Head of caudate nucleus (tissue), 42 donors: ENCODE measurements at regions not wholly inside any gene's neighbourhood (a gene's known extent, or its start where the extent isn't known, plus 50 kb on each side); places are given as distances from the start of the nearest gene placed in this dataset.
"Not testable (repeated sequence)": the region's sequence is repeated elsewhere in the genome, so short reads cannot be mapped to it uniquely, and the experiment has no call there.

Source experiments
- DNase-seq, 42 donors: peaks; one replicate each; pipeline versions ENCODE4 v3.0.0 to v3.0.0-alpha.2; 2020 to 2021; ENCODE audit warnings: mixed read lengths in 7 of 42
- intact Hi-C: fragments of 100-400 bp; cut with DNase I; formaldehyde crosslinking; loops from one replicate; pipeline ENCODE4 v1.15.0; 2022

DNA sequence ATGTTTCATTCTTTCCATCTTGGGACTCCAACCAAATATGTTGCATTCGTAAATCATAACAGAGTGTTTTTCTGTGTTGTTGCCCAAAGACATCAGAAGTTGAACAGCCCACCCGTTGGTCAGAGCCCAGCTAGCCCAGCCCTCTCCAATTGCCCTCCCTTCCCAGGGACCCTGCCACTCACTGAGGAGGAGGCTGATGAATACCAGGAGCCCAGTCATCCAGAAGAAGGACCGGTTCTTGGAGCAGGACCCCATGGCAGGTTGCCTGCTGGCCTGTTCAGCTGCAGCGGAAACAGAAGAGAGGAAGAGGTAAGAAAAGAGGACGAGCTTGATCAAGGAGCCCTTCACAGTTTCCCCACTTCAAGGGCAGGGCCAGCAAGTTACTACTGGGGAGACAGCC, 172.2 kb upstream of the ETV3 start:
- intact Hi-C loops = no loop called here
- DNase-seq = no peak

DNA sequence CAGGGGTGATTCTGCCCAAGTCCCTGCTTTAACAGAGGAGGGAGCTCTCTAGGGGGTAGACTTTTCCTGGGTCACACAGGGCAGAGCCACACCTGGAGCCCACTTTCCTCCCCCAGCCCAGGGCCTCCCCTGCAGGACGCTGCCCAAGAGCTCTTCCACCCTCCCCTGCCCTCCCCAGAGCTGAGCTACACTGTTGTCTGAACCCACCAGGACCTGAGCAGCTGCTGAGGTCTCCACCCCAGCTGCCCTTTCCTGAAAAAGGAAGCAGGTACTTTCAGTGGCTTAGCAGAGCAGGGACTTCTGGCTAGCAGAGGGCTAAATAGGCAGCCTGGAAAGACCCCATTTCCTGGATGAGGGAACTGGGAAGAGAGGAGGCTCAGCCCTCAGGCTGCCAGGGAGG, 169.3 kb upstream of the ETV3 start:
- intact Hi-C loops = no loop called here
- no peak for DNase-seq

DNA sequence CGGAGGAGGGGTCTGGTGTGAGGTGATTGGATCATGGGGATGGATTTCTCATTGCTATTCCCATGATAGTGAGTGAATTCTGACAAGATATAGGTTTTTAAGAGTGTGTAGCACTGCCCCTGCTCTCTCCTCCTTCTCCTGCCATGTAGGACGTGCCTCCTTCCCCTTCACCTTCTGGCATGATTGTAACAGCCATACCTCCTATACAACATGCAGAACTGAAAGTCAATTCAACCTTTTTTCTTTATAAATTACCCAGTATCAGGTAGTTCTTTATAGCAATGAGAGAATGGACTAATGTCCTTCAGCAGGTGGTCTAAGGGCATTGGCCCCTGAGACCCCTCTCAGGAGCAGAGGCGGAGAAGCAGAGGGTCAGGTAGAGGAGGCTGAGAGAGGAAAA, 168.7 kb upstream of the ETV3 start:
- intact Hi-C loops = no loop called here
- no peak for DNase-seq

DNA sequence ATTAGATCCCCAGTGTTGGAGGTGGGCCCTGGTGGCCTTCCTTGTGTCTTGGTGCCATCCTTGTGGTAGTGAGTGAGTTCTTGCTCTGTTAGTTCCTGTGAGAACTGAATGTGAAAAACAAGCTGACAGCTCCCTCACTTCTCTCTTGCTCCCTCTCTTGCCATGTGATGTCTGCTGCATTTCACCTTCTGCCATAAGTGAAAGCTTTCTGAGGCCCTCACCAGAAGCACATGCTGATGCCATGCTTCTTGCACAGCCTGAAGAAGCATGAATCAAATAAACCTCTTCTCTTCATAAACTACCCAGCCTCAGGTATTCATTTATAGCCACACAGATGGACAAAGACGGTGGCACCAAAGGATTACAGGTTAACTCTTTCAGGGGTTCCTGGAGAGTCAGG, 166.1 kb upstream of the ETV3 start:
- intact Hi-C loops = no loop called here
- DNase-seq = no peak

DNA sequence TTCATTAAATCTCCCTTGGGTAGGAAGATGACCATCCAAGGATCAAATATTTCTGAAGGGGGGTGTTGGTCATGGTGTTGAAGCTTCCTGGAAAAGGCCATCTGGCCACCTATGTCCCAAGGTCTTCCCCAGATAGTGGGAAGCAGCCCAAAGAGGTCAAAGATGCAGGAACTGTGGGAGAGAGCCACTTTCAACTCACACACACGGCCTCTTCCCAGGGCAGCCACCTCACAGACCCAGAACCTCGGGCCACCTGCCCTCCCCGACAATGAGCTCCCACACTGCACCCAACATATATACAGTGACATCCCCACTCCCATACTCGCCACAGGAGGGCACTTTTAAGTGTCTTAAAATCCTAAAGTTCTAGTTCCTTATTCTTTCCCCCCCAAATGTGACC, 164.5 kb upstream of the ETV3 start:
- DNase-seq = no peak
- intact Hi-C loops = no loop called here

DNA sequence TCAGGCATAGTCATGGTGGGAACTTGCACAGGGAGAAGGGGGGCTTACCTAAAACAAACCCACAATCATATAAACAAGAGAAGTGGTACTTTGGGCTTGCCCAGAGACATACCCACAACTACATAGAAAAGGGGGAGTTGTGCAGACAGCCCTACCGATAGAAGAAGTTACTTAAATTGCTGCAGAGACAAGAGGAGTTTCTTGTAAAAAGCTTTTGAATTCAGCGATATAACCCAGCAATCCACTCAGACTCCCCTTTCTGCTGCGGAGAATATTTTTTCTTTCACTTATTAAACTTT, 164.0 kb upstream of the ETV3 start:
- intact Hi-C loops = no loop called here
- DNase-seq = no peak

DNA sequence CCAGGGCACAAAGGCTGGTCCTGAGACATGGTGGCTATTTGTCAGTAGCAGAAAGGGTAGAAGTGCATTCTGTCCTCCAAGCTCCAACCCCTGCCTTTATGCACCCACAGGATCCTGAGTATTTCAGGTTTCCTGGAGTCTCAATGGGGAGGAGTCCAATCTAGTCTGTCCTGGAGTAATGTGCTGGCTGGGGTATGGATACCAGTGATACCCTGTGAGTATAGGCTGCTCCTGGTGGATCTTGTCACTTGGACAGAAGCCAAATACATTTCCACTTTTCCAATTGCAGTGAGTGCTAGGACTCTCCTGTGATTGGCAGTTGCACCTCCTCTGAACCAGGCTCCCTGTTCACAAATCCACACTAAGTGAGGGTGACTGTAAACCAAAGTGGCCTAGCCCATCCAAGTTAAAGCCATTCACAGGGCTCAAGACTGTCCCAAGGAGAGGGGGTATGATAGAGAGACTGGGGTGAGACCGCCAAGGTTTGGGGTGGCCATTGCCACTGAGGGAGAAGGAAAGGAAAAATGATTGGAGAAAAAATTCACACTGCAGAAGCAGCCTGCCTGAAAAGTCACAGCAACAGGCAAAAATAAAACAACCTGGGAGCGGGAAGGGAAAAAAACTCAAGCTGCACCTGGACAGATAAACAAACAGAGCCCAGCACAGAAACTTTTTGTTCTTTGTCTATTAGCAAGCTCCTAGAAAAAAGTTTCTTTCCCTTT, 163.4 kb upstream of the ETV3 start:
- intact Hi-C loops = no loop called here
- no peak for DNase-seq

DNA sequence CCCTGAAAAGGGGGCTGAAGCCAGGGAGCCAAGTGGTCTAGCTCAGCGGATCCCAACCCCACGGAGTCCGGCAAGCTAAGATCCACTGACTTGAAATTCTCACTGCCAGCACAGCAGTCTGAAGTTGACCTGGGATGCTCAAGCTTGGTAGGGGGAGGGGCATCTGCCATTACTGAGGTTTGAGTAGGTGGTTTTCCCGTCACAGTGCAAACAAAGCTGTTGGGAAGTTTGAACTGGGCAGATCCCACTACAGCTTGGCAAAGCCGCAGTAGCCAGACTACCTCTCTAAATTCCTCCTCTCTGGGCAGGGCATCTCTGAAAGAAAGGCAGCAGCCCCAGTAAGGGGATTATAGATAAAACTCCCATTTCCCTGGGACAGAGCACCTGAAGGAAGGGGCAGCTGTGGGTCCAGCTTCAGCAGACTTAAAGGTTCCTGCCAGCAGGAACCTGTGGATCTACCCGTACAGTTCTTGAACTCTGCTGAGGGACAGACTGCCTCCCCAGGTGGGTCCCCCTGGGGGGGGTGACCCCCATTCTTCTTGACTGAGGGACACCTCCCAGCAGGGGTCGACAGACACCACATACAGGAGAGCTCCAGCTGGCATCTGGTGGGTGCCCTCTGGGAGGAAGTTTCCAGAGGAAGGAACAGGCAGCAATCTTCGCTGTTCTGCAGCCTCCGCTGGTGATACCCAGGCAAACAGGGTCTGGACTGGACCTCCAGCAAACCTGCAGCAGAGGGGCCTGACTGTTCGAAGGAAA, 156.4 kb upstream of the ETV3 start:
- intact Hi-C loops, DNase-seq: not testable (repeated sequence)

DNA sequence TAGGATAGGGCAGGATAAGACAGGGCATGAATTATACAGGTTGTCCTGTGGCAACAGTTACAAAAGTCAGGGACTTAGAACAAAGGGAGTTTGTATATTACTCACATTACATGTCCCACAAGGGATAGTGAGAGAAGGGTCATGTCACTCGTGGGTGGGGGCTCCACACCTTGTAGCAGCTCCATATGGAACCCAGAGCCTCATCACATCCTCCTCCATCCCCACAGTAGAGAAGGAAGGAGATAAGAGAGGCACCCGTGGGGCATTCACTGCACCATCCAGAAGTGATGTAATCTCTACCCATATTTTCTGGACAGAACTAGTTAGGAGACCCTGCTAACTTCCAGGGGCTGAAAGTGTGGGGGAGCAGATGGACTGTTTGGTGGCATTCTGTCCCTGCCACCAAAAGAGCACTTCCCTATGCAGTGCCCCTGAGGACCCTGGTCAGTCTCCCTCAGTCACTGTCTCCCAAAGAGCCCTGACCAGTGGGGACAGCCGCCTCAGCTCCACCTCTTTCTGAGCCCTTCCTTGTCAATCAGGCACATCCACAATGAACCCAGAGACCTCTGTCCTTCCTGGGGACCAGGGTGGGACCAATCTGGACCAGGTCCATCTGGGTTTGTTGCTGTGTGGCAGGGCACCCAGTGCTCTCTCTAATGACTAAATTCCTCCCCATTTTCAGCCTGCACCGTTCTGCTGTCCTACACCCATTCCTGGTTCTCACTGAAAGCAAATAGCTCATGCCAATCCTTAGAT, 154.8 kb upstream of the ETV3 start:
- intact Hi-C loops = no loop called here
- DNase-seq = no peak

DNA sequence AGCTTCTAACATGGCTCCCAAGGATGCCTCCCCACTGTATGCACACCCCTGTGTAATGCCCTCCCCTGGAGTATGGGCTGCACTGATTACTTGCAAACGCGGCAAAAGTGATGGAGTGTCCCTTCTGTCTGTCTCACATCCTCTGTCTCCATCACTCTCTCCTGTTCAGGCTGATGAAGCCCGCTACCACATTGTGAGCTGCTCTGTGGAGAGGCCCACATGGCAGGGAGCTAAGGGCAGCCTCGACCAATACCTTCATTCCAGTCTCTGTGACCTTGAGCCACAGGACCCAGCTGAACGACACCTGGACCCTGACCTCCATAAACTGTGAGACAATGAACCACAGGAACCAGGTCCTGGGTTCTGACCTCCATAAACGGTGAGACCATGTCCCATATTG, 154.1 kb upstream of the ETV3 start:
- DNase-seq = no peak
- intact Hi-C loops = no loop called here

DNA sequence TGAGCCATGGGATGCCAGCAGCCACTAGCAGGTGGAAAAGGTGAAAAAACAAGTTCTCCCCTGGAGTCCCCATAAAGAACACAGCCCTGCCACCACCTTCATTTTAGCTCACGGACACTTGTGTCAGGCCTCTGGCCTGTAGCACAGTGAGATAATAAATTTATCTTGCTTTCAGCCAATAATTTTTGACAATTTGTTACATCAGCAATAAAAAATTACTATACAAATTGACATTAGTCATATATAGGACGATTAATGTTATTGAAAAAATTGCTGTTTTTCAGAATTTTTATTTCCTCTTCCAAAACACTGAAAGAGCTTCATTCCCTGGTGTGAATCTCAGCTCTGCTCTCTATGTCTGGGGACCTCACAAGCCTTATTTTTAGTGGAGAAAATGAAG, 152.9 kb upstream of the ETV3 start:
- intact Hi-C loops = no loop called here
- DNase-seq = peak in 1 of 42 donors; percentile 23

DNA sequence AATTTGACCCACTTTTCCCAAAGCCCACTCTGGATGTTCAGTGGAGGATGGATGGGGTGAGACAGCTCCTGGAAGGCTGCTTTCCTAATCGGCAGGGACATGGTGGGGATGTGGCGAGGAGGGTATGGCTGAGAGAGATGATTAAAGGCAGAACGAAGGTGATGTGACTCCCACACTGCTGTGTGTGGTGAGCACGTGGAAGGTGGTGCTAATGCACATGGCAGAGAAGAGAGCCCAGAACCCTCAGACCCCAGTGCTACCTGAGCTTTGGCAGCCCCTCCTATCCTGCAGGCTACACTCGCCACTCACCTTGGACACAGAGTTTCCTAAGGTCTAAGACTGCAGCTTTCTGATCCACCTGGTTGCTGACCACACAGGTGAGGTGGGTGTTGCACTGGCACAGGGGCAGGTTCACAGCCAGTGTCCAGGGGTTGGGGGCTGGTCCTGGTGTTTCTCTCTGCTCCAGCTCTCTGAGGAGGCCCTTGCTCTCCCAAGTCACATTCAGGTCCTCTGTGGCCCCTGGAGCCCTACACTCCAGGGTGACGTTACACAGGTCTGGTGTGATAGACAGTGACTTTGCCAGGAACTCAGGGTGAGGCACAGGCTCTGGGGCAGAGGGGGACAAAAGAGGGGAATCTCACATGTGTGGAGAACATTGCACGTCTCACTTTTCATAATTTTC, 151.4 kb upstream of the ETV3 start:
- intact Hi-C loops = no loop called here
- DNase-seq = peak in 1 of 42 donors; percentile 18

DNA sequence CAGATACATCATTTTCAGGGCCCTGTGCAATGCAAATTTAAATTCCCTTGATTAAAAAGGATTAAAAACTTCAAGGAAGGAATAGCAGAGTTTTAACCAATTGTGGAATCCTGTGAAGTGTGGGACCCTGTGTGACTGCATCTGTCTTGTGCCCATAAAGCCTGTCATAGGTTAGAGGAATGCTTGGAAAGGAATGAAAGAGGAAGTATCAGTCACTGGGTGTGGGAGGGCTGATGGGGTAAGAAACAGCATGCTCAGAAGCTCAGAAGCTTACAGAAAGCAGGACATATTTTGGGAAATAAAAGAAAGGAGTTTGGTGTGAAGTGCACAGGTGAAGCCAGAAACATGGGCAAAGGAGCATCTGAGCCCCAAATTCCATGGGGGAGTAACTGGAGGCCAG, 150.8 kb upstream of the ETV3 start:
- intact Hi-C loops = no loop called here
- no peak for DNase-seq

DNA sequence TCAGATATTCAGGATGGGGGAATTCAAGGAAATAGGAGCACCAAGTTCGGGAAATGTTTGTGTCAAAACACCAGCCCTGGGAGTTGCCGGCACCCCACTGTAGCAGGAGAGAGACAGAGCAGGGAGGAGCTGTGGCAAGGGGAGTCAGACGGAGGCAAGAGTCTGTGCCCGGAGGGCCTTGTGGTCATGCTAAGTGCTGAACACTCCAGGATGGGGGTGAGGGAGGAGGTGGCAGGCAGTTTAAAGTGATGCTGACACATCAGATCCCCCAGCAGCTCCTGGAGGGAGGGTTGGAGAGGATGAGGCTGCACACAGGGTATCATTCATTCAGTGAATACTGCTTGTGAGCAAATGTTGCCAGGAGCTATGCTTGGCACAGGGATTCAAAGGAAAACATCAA, 150.3 kb upstream of the ETV3 start:
- DNase-seq = no peak
- intact Hi-C loops = no loop called here

DNA sequence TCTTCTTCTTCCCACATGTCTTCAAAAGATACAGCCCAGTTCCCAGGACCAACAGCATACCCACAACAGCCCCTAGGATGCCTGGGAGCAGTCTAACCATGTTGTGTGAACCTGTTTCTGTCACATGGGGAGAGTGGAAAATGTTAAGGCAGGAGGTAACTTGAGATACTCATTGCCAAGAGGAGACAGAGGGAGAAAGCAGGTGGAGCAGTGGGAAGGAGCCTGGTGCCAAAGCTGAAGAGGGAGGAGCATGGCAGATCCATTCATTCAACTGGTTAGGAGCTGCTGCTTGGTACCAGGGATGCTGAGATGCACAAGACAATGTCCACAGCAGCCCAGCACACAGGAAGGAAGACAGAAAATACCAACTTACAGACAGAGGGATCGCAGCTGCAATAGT, 149.8 kb upstream of the ETV3 start:
- no peak for DNase-seq
- intact Hi-C loops = no loop called here

DNA sequence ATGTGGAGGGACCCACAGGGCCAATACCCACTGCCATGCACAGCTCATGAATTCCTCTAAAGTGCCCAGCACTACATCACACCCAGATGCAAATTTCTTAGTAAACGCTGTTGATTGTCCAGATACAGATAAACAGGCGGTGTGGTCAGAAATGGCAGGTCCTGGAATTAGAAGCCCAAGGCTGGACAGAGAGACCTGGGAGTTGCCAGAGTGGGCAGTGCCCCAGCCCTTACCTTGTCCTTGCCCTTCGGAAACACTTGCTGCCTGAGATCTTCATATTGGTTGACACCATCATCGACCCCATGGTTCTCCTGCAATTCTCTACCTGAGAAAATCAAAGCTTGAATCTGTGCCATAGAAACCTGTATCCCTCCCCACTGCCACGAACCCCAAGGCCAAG, 149.3 kb upstream of the ETV3 start:
- intact Hi-C loops = no loop called here
- no peak for DNase-seq

DNA sequence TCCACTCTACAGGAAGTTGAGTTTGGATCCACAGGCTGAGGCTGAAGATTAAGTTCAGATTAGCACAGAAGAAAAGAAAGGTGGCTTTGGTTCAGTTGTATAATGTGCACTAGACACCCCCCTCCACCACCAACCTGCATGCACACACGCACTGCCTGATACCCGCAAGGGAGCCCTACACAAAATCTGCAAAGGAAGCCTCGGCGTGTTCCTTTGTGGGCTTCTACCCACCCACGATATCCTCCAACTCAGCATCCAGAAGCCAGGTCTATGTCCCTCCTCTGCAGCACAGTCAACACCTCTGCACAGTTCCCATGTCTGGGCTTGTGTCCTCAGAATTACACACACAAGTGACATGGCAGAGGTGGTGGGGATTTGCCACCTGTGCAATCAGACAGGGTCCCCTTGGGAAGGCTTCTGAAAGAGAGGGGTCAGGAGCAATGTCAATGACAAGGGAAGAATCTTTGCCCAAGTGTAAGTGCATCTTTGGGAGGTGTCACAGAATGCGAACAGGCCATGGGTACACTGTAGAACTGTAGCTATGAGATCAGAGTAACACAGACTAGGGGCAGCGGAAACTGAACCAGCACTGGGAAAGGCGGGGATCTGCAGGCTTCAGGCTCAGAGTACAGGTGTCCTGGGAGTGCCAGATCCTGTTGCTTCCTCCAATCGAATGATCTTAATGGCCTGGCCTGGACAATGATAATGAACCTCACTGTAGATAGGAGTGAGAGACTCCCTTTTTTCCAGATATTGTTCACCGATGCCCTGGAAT, 148.6 kb upstream of the ETV3 start:
- DNase-seq = no peak
- intact Hi-C loops = no loop called here

DNA sequence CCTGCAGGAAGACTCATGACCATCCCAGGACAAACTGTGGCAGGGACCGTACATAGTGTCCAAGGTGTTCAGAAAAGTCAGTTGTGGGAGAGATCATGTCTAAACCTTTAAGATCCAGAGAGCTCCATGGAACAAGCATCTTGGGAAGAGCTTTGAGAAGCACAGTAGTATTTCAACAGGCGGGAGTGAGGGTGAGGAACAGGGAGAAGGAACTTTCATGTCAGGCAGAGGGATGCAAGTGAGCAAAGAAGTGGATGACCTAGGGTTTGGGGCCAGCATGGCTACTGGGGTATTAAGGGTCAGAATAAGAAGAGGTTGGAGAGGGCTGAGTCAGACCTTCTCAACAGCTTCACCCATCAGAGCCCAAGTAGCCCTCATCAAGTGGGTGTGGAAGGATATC, 147.9 kb upstream of the ETV3 start:
- intact Hi-C loops = no loop called here
- peak in 1 of 42 donors; percentile 18 for DNase-seq

DNA sequence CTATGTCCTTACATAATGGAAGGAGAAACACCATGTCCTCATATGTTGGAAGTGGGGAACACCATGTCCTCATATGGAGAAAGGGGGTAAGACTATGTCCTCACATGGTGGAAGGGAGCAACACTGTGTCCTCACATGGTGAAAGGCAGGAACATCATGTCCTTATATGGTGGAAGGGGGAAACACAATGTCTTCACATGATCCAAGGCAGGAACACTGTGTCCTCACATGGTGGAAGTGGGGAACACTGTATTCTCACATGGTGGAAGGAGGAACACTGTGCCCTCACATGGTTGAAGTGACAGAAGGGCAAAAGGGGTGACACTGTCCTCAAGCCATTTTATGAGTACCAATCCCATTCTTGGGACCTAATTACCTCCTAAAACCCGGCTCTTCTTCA, 146.3 kb upstream of the ETV3 start:
- intact Hi-C loops = no loop called here
- DNase-seq = no peak
